CD14-positive monocyte (primary cell): ENCODE measurements at regions not wholly inside any gene's neighbourhood (a gene's known extent, or its start where the extent isn't known, plus 50 kb on each side); places are given as distances from the start of the nearest gene placed in this dataset.

Experiments
- DNase-seq, 3 donors: peaks; one replicate each; pipeline ENCODE4 v3.0.0-alpha.2; 2011 to 2022
- H2AFZ ChIP-seq: 2 replicates; pipeline ENCODE4 v1.6.0; 2012; ENCODE audit warnings: mild to moderate bottlenecking, low read depth, low read length, inconsistent platforms; ENCODE audit not compliant: insufficient read depth, poor library complexity, severe bottlenecking
- H3K27ac ChIP-seq, 2 donors: 1 replicate in 1 of 2; 2 replicates in 1 of 2; pipeline ENCODE4 v1.5.1; 2012 to 2013; ENCODE audit warnings: low read length in 2 of 2, control low read depth in 1 of 2, inconsistent platforms in 1 of 2, low read depth in 1 of 2, mild to moderate bottlenecking in 1 of 2
- H3K27me3 ChIP-seq, 2 donors: one replicate each; pipeline versions ENCODE4 v1.6.0 to v1.6.1; 2011 to 2013; ENCODE audit warnings: low read length in 2 of 2; ENCODE audit not compliant: control insufficient read depth in 2 of 2, insufficient read depth in 2 of 2
- H3K36me3 ChIP-seq, 2 donors: replicated peaks in 1 of 2; 1 replicate in 1 of 2; 2 replicates in 1 of 2; pipeline versions ENCODE4 v1.5.1 to v1.6.1; 2012 to 2013; ENCODE audit warnings: low read length in 2 of 2, control low read depth in 1 of 2, inconsistent platforms in 1 of 2, mild to moderate bottlenecking in 1 of 2; ENCODE audit not compliant: insufficient read depth in 2 of 2, control insufficient read depth in 1 of 2
- H3K4me1 ChIP-seq, 2 donors: 1 replicate in 1 of 2; 2 replicates in 1 of 2; pipeline versions ENCODE4 v1.5.1 to v1.6.1; 2012 to 2013; ENCODE audit warnings: low read length in 2 of 2, control low read depth in 1 of 2, inconsistent platforms in 1 of 2, mild to moderate bottlenecking in 1 of 2, moderate library complexity in 1 of 2; ENCODE audit not compliant: insufficient read depth in 2 of 2, control insufficient read depth in 1 of 2
- H3K4me2 ChIP-seq: replicated peaks from 2 replicates; pipeline ENCODE3; 2012; ENCODE audit warnings: low read length, moderate library complexity, mild to moderate bottlenecking; ENCODE audit not compliant: poor library complexity, severe bottlenecking; ENCODE audit errors: extremely low read depth
- H3K4me3 ChIP-seq, 3 experiments: fragments of 200-600 bp in 1 of 3; sonication (generic) in 1 of 3; replicated peaks in 1 of 3; 1 replicate in 2 of 3; 2 replicates in 1 of 3; pipeline ENCODE4 v1.5.1; 2011 to 2013; ENCODE audit warnings: low read length in 3 of 3, mild to moderate bottlenecking in 3 of 3, control low read depth in 2 of 3, low read depth in 2 of 3, inconsistent platforms in 1 of 3, moderate library complexity in 1 of 3
- H3K79me2 ChIP-seq: 2 replicates; pipeline ENCODE4 v1.6.0; 2012; ENCODE audit warnings: mild to moderate bottlenecking, control low read depth, inconsistent platforms, low read length, moderate library complexity; ENCODE audit not compliant: insufficient read depth
- H3K9ac ChIP-seq: 2 replicates; pipeline ENCODE4 v1.6.0; 2017; ENCODE audit warnings: low read length, mild to moderate bottlenecking; ENCODE audit not compliant: insufficient read depth, poor library complexity, severe bottlenecking
- H3K9me3 ChIP-seq, 2 donors: replicated peaks in 1 of 2; 1 replicate in 1 of 2; 2 replicates in 1 of 2; pipeline versions ENCODE4 v1.5.1 to v1.6.1; 2012 to 2013; ENCODE audit warnings: low read length in 2 of 2, control low read depth in 1 of 2; ENCODE audit not compliant: control insufficient read depth in 1 of 2, insufficient read depth in 1 of 2
- H4K20me1 ChIP-seq: 2 replicates; pipeline ENCODE4 v1.6.0; 2012; ENCODE audit warnings: mild to moderate bottlenecking, low read length, control low read depth, moderate library complexity; ENCODE audit not compliant: insufficient read depth
- H3K27ac Mint-ChIP-seq, 7 donors: one replicate each; pipeline ENCODE4 v1.8.0; 2020; ENCODE audit warnings: mild to moderate bottlenecking in 7 of 7, mixed read lengths in 7 of 7, moderate library complexity in 6 of 7, inconsistent platforms in 2 of 7
- H3K27me3 Mint-ChIP-seq, 3 donors: one replicate each; pipeline ENCODE4 v1.8.0; 2021 to 2022; ENCODE audit warnings: low read depth in 3 of 3, mild to moderate bottlenecking in 3 of 3, mixed read lengths in 3 of 3, moderate library complexity in 3 of 3, inconsistent platforms in 1 of 3
- H3K36me3 Mint-ChIP-seq, 2 donors: one replicate each; pipeline ENCODE4 v1.8.0; 2020; ENCODE audit warnings: mixed read lengths in 2 of 2, inconsistent platforms in 1 of 2, mild to moderate bottlenecking in 1 of 2
- H3K4me1 Mint-ChIP-seq: one replicate; pipeline ENCODE4 v1.8.0; 2020; ENCODE audit warnings: mild to moderate bottlenecking, mixed read lengths
- H3K4me3 Mint-ChIP-seq, 2 donors: one replicate each; pipeline ENCODE4 v1.8.0; 2020; ENCODE audit warnings: mild to moderate bottlenecking in 2 of 2, mixed read lengths in 2 of 2, moderate library complexity in 1 of 2
- H3K9me3 Mint-ChIP-seq, 7 donors: one replicate each; pipeline ENCODE4 v1.8.0; 2020 to 2022; ENCODE audit warnings: mixed read lengths in 7 of 7, mild to moderate bottlenecking in 6 of 7, moderate library complexity in 6 of 7, inconsistent platforms in 2 of 7
- WGBS: methylation state at CpG from one replicate; pipeline ENCODE4 v1.1.5; 2013; ENCODE audit warnings: missing lambda C conversion rate; ENCODE audit not compliant: insufficient coverage; 5-methylcytosine and 5-hydroxymethylcytosine counted together
- intact Hi-C, 2 donors: fragments of 100-400 bp; cut with micrococcal nuclease; formaldehyde crosslinking; loops; one replicate each; pipeline versions ENCODE4 v1.15.0 to v1.15.1; 2023
- TF ChIP-seq, protein P1 (sequence below): fragments of 200-600 bp; IDR thresholded peaks from one replicate; pipeline ENCODE4 v1.8.0; 2022; ENCODE audit warnings: antibody characterized with exemption, mild to moderate bottlenecking

DNA sequence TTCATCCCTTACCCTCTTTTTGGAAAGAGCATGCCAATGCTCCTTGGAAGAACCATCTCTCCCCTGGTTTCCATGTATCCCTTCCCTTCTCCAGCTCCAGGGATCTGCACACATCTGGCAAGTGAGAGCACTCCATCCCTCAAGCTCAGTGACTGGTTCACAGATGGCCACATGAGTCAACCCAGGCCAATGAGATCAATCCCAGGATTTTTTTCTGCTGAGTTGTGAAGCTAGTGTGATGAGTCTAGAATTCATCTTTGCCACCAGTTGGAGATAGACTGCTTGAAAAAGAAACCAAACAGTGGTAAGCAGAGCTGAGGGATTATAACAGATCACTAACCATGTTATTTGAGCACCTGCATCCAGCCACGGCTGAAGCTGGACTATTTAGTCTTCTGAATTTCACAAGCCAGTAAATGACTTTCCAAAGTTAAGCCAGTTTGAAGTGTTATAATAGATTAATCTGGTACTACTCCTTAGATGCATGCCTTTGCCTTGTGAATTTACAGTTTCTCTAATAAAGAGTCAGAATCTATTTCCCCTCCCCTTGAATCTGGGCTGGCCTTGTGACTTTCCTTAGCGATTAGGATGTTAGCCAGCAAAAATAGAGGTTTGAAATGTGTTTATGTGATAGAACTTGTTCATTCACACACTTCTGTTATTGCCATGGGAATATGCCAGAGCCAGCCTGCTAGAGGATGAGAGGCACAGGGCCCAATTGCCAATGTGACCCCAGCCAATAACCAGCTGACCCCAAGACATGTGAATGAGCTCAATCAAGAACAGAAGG lies 159.8 kb downstream of the WNT5A start:
- Mint-ChIP-seq H3K9me3 (peaks cover 3 to 22% (median 8%) of the 10 kb centered on the region in 7 donors), H3K4me1 (no peaks in the 10 kb centered on the region), H3K27me3 (peaks cover 0 to 3% (median 0%) of the 10 kb centered on the region in 3 donors), H3K36me3 (no peaks in the 10 kb centered on the region), H3K27ac (no peak overlapping the region), H3K4me3 (no peak overlapping the region)
- H3K4me2 ChIP-seq = no peak overlapping the region
- no peak overlapping the region for H2AFZ ChIP-seq
- no peak overlapping the region for H3K9ac ChIP-seq
- H3K36me3 ChIP-seq = no peaks in the 10 kb centered on the region
- no CpG with 5 or more reads among the region's 2 CpGs for WGBS
- H3K9me3 ChIP-seq = peaks cover 0 to 4% of the 10 kb centered on the region in 2 donors
- intact Hi-C loops = loop anchor here in 1 of 2 donors (10.0 kb wide), 1 partner anchor 357 kb away; no protein-coding TSS in a partner anchor
- no peak overlapping the region for H3K27ac ChIP-seq
- DNase-seq = no peak
- no peaks in the 10 kb centered on the region for H4K20me1 ChIP-seq
- H3K79me2 ChIP-seq = no peaks in the 10 kb centered on the region
- H3K27me3 ChIP-seq = no peaks in the 10 kb centered on the region
- TF ChIP-seq, protein P1, sequence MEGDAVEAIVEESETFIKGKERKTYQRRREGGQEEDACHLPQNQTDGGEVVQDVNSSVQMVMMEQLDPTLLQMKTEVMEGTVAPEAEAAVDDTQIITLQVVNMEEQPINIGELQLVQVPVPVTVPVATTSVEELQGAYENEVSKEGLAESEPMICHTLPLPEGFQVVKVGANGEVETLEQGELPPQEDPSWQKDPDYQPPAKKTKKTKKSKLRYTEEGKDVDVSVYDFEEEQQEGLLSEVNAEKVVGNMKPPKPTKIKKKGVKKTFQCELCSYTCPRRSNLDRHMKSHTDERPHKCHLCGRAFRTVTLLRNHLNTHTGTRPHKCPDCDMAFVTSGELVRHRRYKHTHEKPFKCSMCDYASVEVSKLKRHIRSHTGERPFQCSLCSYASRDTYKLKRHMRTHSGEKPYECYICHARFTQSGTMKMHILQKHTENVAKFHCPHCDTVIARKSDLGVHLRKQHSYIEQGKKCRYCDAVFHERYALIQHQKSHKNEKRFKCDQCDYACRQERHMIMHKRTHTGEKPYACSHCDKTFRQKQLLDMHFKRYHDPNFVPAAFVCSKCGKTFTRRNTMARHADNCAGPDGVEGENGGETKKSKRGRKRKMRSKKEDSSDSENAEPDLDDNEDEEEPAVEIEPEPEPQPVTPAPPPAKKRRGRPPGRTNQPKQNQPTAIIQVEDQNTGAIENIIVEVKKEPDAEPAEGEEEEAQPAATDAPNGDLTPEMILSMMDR = no peak
- H3K4me1 ChIP-seq = no peaks in the 10 kb centered on the region
- no peak overlapping the region for H3K4me3 ChIP-seq

GRCh38 chr3:55322638-55323037 lies 164.5 kb downstream of the WNT5A start:
- WGBS = 95% methylated on average over 4 of the region's 7 CpGs
- H3K79me2 ChIP-seq = no peaks in the 10 kb centered on the region

More at GRCh38 chr3:55322638-55323037, 164.5 kb downstream of the WNT5A start:
- Histone ChIP-seq H3K27me3 (no peaks in the 10 kb centered on the region), H3K4me3 (no peak overlapping the region), H3K27ac (no peak overlapping the region), H3K4me1 (no peaks in the 10 kb centered on the region), H3K9ac (no peak overlapping the region), H3K36me3 (no peaks in the 10 kb centered on the region), H3K4me2 (no peak overlapping the region), H2AFZ (no peak overlapping the region), H4K20me1 (no peaks in the 10 kb centered on the region), H3K9me3 (no peaks in the 10 kb centered on the region)
- TF ChIP-seq, protein P1 = no peak
- peaks cover 0 to 3% (median 0%) of the 10 kb centered on the region in 3 donors for H3K27me3 Mint-ChIP-seq
- no peaks in the 10 kb centered on the region for H3K4me1 Mint-ChIP-seq
- no peak overlapping the region for H3K27ac Mint-ChIP-seq
- no peak overlapping the region for H3K4me3 Mint-ChIP-seq
- intact Hi-C loops = loop anchor here in 1 of 2 donors (10.0 kb wide), 1 partner anchor 362 kb away; no protein-coding TSS in a partner anchor
- no peak for DNase-seq
- peaks cover 0 to 14% (median 3%) of the 10 kb centered on the region in 7 donors for H3K9me3 Mint-ChIP-seq
- no peaks in the 10 kb centered on the region for H3K36me3 Mint-ChIP-seq
